ENCODE measurements at regions not wholly inside any gene's neighbourhood (a gene's known extent, or its start where the extent isn't known, plus 50 kb on each side); places are given as distances from the start of the nearest gene placed in this dataset.
A peak's percentile ranks its signal among the peaks of the same experiment; 100 is the strongest.

DNA sequence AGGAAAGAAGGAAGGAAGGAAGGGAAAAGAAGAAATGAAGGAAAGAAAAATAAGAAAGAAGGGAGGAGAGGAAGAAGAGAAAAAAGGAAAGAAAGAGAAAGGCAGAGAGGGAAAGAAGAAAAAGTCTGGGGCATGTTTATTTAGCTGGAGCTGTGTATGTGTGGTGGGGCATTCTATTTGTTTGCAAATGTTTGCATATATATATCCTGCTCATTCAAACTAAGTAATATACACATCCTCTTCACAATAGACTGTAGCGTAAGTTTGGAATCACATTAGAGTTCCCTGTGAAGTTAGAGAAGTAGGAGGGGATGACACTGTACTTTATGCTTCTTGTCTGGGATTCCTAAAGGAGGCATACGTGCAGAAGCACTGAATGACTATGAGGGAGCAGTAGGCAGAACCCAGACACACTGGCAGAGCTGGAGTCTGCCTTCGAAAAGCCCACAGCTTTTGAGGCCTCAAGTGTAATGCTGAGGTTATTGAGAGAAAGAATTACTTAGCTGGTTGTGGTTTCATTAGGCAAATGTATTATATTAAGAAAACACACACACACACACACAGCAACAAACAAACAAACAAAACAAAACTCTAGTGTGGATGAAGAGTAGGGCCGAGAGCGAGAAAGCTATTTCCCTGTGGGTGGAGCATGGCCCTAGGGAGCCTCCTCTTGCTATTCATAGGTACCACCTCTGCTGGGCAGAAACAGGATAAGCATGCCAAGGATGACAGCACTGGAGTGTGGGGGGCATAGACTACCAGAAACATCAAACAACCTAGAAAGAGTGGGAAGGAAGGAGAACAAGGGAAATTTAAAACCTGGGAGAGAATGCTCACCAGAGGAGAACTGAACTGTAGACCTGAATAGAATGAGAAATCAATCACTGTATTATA lies 905.1 kb upstream of the NXPH2 start:
- Histone ChIP-seq H4K5ac (ENCODE audit: insufficient read length, low read depth, low read length) (no peak overlapping the region), H3K4me1 (ENCODE audit: insufficient read depth, low read length) (no peaks in the 10 kb centered on the region; the same call in 1 of the 2 replicates), H2BK20ac (ENCODE audit: low read depth, low read length, poor library complexity, severe bottlenecking) (no peak overlapping the region), H3K14ac (ENCODE audit: insufficient read depth, low read length) (no peak overlapping the region), H3K56ac (ENCODE audit: insufficient read length, low read depth, low read length) (no peak overlapping the region), H3K79me1 (ENCODE audit: insufficient read depth, low read depth, low read length, poor library complexity, severe bottlenecking) (no peaks in the 10 kb centered on the region), H4K91ac (ENCODE audit: insufficient read length, low read depth, low read length) (no peak overlapping the region), H2AK5ac (ENCODE audit: insufficient read length, low read length) (no peak overlapping the region), H3K27ac (ENCODE audit: insufficient read length, low read depth, low read length) (no peak overlapping the region), H2BK5ac (ENCODE audit: insufficient read length, low read length) (no peak overlapping the region), H3K4me2 (ENCODE audit: insufficient read depth, insufficient read length, low read length) (no peak overlapping the region), H2AFZ (ENCODE audit: low read length) (no peak overlapping the region), H3K18ac (ENCODE audit: insufficient read length, low read depth, low read length) (no peak overlapping the region), H2BK12ac (ENCODE audit: insufficient read length, low read depth, low read length) (no peak overlapping the region), H4K20me1 (ENCODE audit: control insufficient read depth, insufficient read depth, insufficient read length) (no peaks in the 10 kb centered on the region), H3K23me2 (ENCODE audit: insufficient read length, low read depth, low read length, poor library complexity, severe bottlenecking) (no peaks in the 10 kb centered on the region), H2BK120ac (ENCODE audit: low read depth, low read length, poor library complexity, severe bottlenecking) (no peak overlapping the region), H3K4ac (ENCODE audit: low read depth, low read length) (no peak overlapping the region), H3T11ph (ENCODE audit: low read length) (no peak overlapping the region), H3K23ac (ENCODE audit: insufficient read length, low read depth, low read length) (no peak overlapping the region), H3K9ac (ENCODE audit: extremely low read depth, insufficient read length, low read length) (no peak overlapping the region), H3K9me3 (ENCODE audit: control insufficient read depth, low read depth, low read length) (no peaks in the 10 kb centered on the region), H3K27me3 (ENCODE audit: insufficient read depth, low read length) (no peaks in the 10 kb centered on the region), H2BK15ac (ENCODE audit: low read depth, low read length) (no peak overlapping the region), H4K8ac (replicated peaks; ENCODE audit: insufficient read length, low read depth, low read length) (no peak overlapping the region), H3K79me2 (ENCODE audit: insufficient read depth, low read length) (no peaks in the 10 kb centered on the region)
- DNase-seq: peak; percentile 34
- H3K4me3 Mint-ChIP-seq: no peak overlapping the region; a peak in 1 of 5 replicates
- peaks cover 5 to 8% of the 10 kb centered on the region in 2 experiments; a peak in 2 of 5 replicates for H3K9me3 Mint-ChIP-seq
- no CpG with 5 or more reads among the region's 5 CpGs for WGBS (ENCODE audit: extremely low coverage, insufficient read length, low lambda C conversion rate)
- H3K27ac Mint-ChIP-seq: peak overlapping the region; percentile 10 to 80 (median 68); a peak in 4 of 7 replicates
- H3K27me3 Mint-ChIP-seq (ENCODE audit: low read depth): no peaks in the 10 kb centered on the region
- H3K4me1 Mint-ChIP-seq: peaks cover 26 to 31% of the 10 kb centered on the region in 2 experiments
- TF ChIP-seq, protein P1, sequence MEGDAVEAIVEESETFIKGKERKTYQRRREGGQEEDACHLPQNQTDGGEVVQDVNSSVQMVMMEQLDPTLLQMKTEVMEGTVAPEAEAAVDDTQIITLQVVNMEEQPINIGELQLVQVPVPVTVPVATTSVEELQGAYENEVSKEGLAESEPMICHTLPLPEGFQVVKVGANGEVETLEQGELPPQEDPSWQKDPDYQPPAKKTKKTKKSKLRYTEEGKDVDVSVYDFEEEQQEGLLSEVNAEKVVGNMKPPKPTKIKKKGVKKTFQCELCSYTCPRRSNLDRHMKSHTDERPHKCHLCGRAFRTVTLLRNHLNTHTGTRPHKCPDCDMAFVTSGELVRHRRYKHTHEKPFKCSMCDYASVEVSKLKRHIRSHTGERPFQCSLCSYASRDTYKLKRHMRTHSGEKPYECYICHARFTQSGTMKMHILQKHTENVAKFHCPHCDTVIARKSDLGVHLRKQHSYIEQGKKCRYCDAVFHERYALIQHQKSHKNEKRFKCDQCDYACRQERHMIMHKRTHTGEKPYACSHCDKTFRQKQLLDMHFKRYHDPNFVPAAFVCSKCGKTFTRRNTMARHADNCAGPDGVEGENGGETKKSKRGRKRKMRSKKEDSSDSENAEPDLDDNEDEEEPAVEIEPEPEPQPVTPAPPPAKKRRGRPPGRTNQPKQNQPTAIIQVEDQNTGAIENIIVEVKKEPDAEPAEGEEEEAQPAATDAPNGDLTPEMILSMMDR (conservative IDR thresholded peaks at IDR 0.05): no peak
- H3K36me3 Mint-ChIP-seq (ENCODE audit: insufficient read depth in 1 of 3, low read depth in 3 of 3): 0 out of 7 replicates have a peak, but pooled peaks cover 0 to 4% (median 1%) of the 10 kb centered on the region in 3 experiments
